PFSK-1 (cell line): ENCODE measurements at regions not wholly inside any gene's neighbourhood (a gene's known extent, or its start where the extent isn't known, plus 50 kb on each side); places are given as distances from the start of the nearest gene placed in this dataset.

Experiments used
- FOXP2 ChIP-seq: optimal IDR thresholded peaks from 2 replicates; pipeline ENCODE3; 2011; ENCODE audit warnings: borderline replicate concordance, control low read depth, inconsistent platforms; ENCODE audit not compliant: insufficient read depth; ENCODE audit errors: extremely low read length, extremely low read depth
- POLR2AphosphoS5 ChIP-seq: IDR thresholded peaks from 2 replicates; pipeline ENCODE4 v1.6.1; 2012; ENCODE audit warnings: low read depth, mild to moderate bottlenecking, control low read depth, low read length, moderate library complexity
- SIN3A ChIP-seq: IDR thresholded peaks from 2 replicates; pipeline ENCODE4 v1.6.1; 2012; ENCODE audit warnings: mild to moderate bottlenecking, low read length, moderate library complexity, borderline replicate concordance; ENCODE audit not compliant: insufficient read depth
- TAF1 ChIP-seq: IDR thresholded peaks from 2 replicates; pipeline ENCODE4 v1.6.1; 2012; ENCODE audit warnings: low read length, control low read depth, borderline replicate concordance; ENCODE audit not compliant: insufficient read depth
- TF ChIP-seq, protein P1 (sequence below), 2 experiments: IDR thresholded peaks; 2 replicates each; pipeline versions ENCODE4 v1.6.1 to v1.8.0; 2011 to 2012; ENCODE audit warnings: low read depth in 2 of 2, low read length in 2 of 2, control low read depth in 1 of 2, inconsistent platforms in 1 of 2, mild to moderate bottlenecking in 1 of 2, moderate library complexity in 1 of 2; ENCODE audit not compliant: insufficient read depth in 1 of 2

DNA sequence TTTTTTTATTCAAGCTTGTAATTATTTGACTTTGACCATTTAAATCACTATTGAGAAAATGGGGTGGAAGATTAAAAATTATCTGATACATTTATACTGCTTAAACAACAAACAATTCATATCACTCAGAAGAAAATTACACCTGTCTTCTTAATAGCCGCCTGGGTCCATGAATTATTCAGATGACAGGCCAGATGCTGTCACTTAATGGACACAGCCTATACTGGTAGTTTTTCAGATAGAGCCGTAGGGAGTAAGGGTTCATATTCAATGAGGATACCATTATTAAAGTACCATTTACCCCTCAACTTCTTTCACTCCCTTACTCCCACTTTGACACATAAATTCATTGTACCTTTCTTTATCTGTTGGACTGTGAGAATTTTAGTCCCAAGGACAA is 1193.4 kb upstream of the MAP3K7 start:
- TF ChIP-seq TAF1 (no peak), FOXP2 (no peak), SIN3A (no peak), POLR2AphosphoS5 (no peak)
- TF ChIP-seq, protein P1, sequence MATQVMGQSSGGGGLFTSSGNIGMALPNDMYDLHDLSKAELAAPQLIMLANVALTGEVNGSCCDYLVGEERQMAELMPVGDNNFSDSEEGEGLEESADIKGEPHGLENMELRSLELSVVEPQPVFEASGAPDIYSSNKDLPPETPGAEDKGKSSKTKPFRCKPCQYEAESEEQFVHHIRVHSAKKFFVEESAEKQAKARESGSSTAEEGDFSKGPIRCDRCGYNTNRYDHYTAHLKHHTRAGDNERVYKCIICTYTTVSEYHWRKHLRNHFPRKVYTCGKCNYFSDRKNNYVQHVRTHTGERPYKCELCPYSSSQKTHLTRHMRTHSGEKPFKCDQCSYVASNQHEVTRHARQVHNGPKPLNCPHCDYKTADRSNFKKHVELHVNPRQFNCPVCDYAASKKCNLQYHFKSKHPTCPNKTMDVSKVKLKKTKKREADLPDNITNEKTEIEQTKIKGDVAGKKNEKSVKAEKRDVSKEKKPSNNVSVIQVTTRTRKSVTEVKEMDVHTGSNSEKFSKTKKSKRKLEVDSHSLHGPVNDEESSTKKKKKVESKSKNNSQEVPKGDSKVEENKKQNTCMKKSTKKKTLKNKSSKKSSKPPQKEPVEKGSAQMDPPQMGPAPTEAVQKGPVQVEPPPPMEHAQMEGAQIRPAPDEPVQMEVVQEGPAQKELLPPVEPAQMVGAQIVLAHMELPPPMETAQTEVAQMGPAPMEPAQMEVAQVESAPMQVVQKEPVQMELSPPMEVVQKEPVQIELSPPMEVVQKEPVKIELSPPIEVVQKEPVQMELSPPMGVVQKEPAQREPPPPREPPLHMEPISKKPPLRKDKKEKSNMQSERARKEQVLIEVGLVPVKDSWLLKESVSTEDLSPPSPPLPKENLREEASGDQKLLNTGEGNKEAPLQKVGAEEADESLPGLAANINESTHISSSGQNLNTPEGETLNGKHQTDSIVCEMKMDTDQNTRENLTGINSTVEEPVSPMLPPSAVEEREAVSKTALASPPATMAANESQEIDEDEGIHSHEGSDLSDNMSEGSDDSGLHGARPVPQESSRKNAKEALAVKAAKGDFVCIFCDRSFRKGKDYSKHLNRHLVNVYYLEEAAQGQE (IDR thresholded peaks at IDR 0.05; ENCODE audit: insufficient read depth in 1 of 2, low read depth in 2 of 2, low read length in 2 of 2): no peak

DNA sequence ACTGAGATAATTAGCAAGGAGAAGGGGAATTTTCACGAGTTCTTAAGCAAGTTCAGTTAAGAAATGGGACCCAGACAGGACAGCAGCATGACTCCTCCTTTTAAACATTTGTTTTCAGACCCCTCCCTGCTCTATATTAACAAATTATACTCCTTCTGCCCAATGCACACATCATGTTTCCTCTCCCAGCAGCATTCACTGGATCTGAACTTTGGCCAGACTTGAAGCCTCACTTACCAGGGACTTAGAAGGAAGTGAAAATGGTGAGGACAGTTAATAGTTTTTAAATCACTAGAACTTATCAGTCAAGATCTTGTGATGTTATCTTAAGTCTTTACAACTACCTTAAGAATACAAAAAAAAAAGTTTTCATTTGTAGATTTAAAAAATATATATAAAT is 1174.7 kb upstream of the MAP3K7 start:
- TF ChIP-seq FOXP2 (no peak), TAF1 (no peak), POLR2AphosphoS5 (no peak), SIN3A (no peak)

DNA sequence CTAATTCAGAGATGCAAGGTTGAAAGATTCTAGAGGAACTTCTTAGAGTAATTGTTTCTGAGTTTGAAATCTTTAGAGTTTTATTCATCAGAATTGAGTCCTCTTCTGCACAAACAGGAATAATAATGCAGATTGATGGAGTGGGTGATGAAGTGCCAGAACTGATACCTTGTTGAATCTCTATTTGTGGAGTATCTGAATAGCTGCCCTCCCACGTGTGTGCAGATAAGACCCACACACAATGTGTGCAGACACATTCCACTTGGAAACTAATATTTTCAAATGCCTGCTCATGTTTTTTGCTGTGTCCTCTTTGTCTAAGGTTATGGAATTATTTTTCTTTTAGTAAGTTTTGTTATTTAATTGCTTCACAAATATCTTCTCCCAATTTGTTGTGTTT is 1167.8 kb upstream of the MAP3K7 start:
- TF ChIP-seq SIN3A (no peak), POLR2AphosphoS5 (no peak), TAF1 (no peak), FOXP2 (no peak)
- TF ChIP-seq, protein P1 (IDR thresholded peaks at IDR 0.05; ENCODE audit: insufficient read depth in 1 of 2, low read depth in 2 of 2, low read length in 2 of 2): no peak

DNA sequence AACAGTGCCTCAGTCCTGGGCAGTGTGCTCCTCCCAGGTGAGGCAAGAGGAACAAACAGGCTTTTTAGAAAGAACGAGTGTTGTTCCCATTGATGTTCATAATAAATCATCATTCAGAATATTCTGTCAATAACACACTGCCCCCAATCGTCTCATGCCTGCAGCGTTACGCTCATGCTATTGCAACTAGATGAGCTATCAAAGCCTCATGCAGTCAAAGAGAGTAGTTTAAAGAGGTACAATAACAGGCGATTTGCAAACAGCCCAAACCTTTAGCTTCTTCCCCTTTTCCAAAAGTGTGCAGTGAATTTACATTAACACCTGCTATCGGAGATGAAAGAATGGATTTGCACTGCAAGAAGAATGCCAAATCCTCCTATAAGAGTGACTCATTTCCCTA is 1164.7 kb upstream of the MAP3K7 start:
- TF ChIP-seq POLR2AphosphoS5 (no peak), SIN3A (no peak), TAF1 (no peak), FOXP2 (no peak)
- TF ChIP-seq, protein P1 (IDR thresholded peaks at IDR 0.05; ENCODE audit: insufficient read depth in 1 of 2, low read depth in 2 of 2, low read length in 2 of 2): no peak

DNA sequence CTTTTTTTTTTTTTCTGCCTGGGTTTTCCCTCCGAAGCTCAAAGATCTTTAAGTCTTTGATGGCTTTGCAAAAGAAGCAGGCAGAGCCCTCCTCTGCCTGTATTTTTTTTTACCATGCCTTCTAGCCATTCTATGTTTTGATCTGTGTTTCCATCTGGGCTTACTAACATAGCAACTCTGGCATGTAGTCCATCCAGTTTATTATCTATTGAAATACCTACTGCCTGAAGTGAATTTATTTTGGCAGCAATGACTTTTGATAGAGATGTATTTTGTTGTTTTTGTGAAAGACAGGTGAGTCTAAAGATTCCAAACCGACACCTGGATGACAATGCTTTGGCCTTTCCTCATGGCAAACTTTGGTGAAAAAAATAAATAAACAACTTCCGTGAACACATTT is 1157.7 kb upstream of the MAP3K7 start:
- TF ChIP-seq, protein P1 (IDR thresholded peaks at IDR 0.05; ENCODE audit: insufficient read depth in 1 of 2, low read depth in 2 of 2, low read length in 2 of 2): no peak
- no peak for TF ChIP-seq SIN3A
- TF ChIP-seq POLR2AphosphoS5: no peak
- no peak for TF ChIP-seq FOXP2
